Effector memory CD8-positive, alpha-beta T cell (primary cell): ENCODE measurements at regions not wholly inside any gene's neighbourhood (a gene's known extent, or its start where the extent isn't known, plus 50 kb on each side); places are given as distances from the start of the nearest gene placed in this dataset.

Experiments used
- ATAC-seq: fragments of 150-1000 bp; cut with Tn5 transposase; replicated peaks from 2 replicates; pipeline ENCODE4 v1.10.0; 2021; ENCODE audit warnings: mild to moderate bottlenecking, moderate library complexity
- DNase-seq, 3 experiments: peaks; one replicate each; pipeline ENCODE4 v3.0.0; 2021
- H3K27ac Mint-ChIP-seq, 2 donors: one replicate each; pipeline ENCODE4 v1.8.0; 2022; ENCODE audit warnings: mild to moderate bottlenecking in 2 of 2, mixed read lengths in 2 of 2, moderate library complexity in 2 of 2
- H3K27me3 Mint-ChIP-seq, 2 donors: one replicate each; pipeline ENCODE4 v1.8.0; 2022; ENCODE audit warnings: mixed read lengths in 2 of 2
- H3K36me3 Mint-ChIP-seq: one replicate; pipeline ENCODE4 v1.8.0; 2022; ENCODE audit warnings: mild to moderate bottlenecking, moderate library complexity, mixed read lengths; ENCODE audit not compliant: insufficient read depth
- H3K4me1 Mint-ChIP-seq, 2 donors: one replicate each; pipeline ENCODE4 v1.8.0; 2022; ENCODE audit warnings: low read depth in 2 of 2, mixed read lengths in 2 of 2
- H3K4me3 Mint-ChIP-seq, 2 donors: one replicate each; pipeline ENCODE4 v1.8.0; 2022; ENCODE audit warnings: mild to moderate bottlenecking in 2 of 2, mixed read lengths in 2 of 2, moderate library complexity in 2 of 2
- H3K9me3 Mint-ChIP-seq, 2 donors: one replicate each; pipeline ENCODE4 v1.8.0; 2022; ENCODE audit warnings: mixed read lengths in 2 of 2

GRCh38 chr15:94722024-94722636 lies 490.8 kb downstream of the MCTP2 start:
- Mint-ChIP-seq H3K27ac (no peak overlapping the region), H3K9me3 (no peaks in the 10 kb centered on the region), H3K4me1 (no peaks in the 10 kb centered on the region), H3K36me3 (no peaks in the 10 kb centered on the region), H3K27me3 (peaks cover 16% of the 10 kb centered on the region in 2 donors), H3K4me3 (no peak overlapping the region)
- DNase-seq (no peak), ATAC-seq (no peak)

GRCh38 chr15:94723801-94724200 lies 492.4 kb downstream of the MCTP2 start:
- DNase-seq: no peak
- no peaks in the 10 kb centered on the region for H3K36me3 Mint-ChIP-seq
- H3K4me3 Mint-ChIP-seq: no peak overlapping the region
- peaks cover 16% of the 10 kb centered on the region in 2 donors for H3K27me3 Mint-ChIP-seq
- H3K9me3 Mint-ChIP-seq: no peaks in the 10 kb centered on the region
- ATAC-seq: no peak
- peaks cover 0 to 2% of the 10 kb centered on the region in 2 donors for H3K4me1 Mint-ChIP-seq
- H3K27ac Mint-ChIP-seq: no peak overlapping the region

- DNase-seq (no peak), ATAC-seq (no peak)
- Mint-ChIP-seq H3K4me1 (peaks cover 0 to 2% of the 10 kb centered on the region in 2 donors), H3K36me3 (no peaks in the 10 kb centered on the region), H3K27ac (no peak overlapping the region), H3K9me3 (no peaks in the 10 kb centered on the region), H3K4me3 (no peak overlapping the region), H3K27me3 (peaks cover 2 to 9% of the 10 kb centered on the region in 2 donors)
Measured at GRCh38 chr15:94731286-94731685, 499.9 kb downstream of the MCTP2 start.

GRCh38 chr15:94734460-94734859 lies 503.1 kb downstream of the MCTP2 start:
- H3K27ac Mint-ChIP-seq: no peak overlapping the region
- no peaks in the 10 kb centered on the region for H3K36me3 Mint-ChIP-seq
- peaks cover 10 to 17% of the 10 kb centered on the region in 2 donors for H3K27me3 Mint-ChIP-seq
- no peak for DNase-seq
- no peak overlapping the region for H3K4me3 Mint-ChIP-seq
- ATAC-seq: no peak
- no peaks in the 10 kb centered on the region for H3K9me3 Mint-ChIP-seq
- H3K4me1 Mint-ChIP-seq: no peaks in the 10 kb centered on the region

GRCh38 chr15:94736236-94736635 lies 504.9 kb downstream of the MCTP2 start:
- ATAC-seq (no peak), DNase-seq (no peak)
- Mint-ChIP-seq H3K9me3 (no peaks in the 10 kb centered on the region), H3K4me3 (no peak overlapping the region), H3K36me3 (no peaks in the 10 kb centered on the region), H3K4me1 (no peaks in the 10 kb centered on the region), H3K27me3 (peaks cover 10 to 16% of the 10 kb centered on the region in 2 donors), H3K27ac (no peak overlapping the region)

GRCh38 chr15:94739639-94740038 lies 508.3 kb downstream of the MCTP2 start:
- Mint-ChIP-seq H3K36me3 (no peaks in the 10 kb centered on the region), H3K4me3 (no peak overlapping the region), H3K9me3 (peaks cover 0 to 3% of the 10 kb centered on the region in 2 donors), H3K27me3 (peaks cover 27 to 29% of the 10 kb centered on the region in 2 donors), H3K27ac (no peak overlapping the region), H3K4me1 (no peaks in the 10 kb centered on the region)
- DNase-seq (no peak), ATAC-seq (no peak)

GRCh38 chr15:94740469-94740868 lies 509.1 kb downstream of the MCTP2 start:
- DNase-seq (no peak), ATAC-seq (no peak)
- H3K4me1 Mint-ChIP-seq: no peaks in the 10 kb centered on the region
- no peak overlapping the region for H3K4me3 Mint-ChIP-seq
- peaks cover 27 to 33% of the 10 kb centered on the region in 2 donors for H3K27me3 Mint-ChIP-seq
- H3K27ac Mint-ChIP-seq: no peak overlapping the region
- H3K9me3 Mint-ChIP-seq: peaks cover 0 to 3% of the 10 kb centered on the region in 2 donors
- H3K36me3 Mint-ChIP-seq: no peaks in the 10 kb centered on the region

- DNase-seq (no peak), ATAC-seq (no peak)
- Mint-ChIP-seq H3K27ac (no peak overlapping the region), H3K4me1 (no peaks in the 10 kb centered on the region), H3K9me3 (peaks cover 0 to 3% of the 10 kb centered on the region in 2 donors), H3K4me3 (no peak overlapping the region), H3K36me3 (no peaks in the 10 kb centered on the region), H3K27me3 (peaks cover 19 to 37% of the 10 kb centered on the region in 2 donors)
Measured at GRCh38 chr15:94743668-94744067, 512.3 kb downstream of the MCTP2 start.

- H3K36me3 Mint-ChIP-seq: no peaks in the 10 kb centered on the region
- DNase-seq: no peak
- H3K27ac Mint-ChIP-seq: no peak overlapping the region
- peaks cover 14 to 31% of the 10 kb centered on the region in 2 donors for H3K27me3 Mint-ChIP-seq
- H3K9me3 Mint-ChIP-seq: peaks cover 0 to 3% of the 10 kb centered on the region in 2 donors
- ATAC-seq: no peak
- no peak overlapping the region for H3K4me3 Mint-ChIP-seq
- no peaks in the 10 kb centered on the region for H3K4me1 Mint-ChIP-seq
Measured at GRCh38 chr15:94744080-94744793, 512.9 kb downstream of the MCTP2 start.

GRCh38 chr15:94745371-94745770 lies 514.0 kb downstream of the MCTP2 start:
- ATAC-seq (no peak), DNase-seq (no peak)
- no peak overlapping the region for H3K27ac Mint-ChIP-seq
- peaks cover 0 to 3% of the 10 kb centered on the region in 2 donors for H3K9me3 Mint-ChIP-seq
- H3K4me1 Mint-ChIP-seq: no peaks in the 10 kb centered on the region
- no peak overlapping the region for H3K4me3 Mint-ChIP-seq
- H3K36me3 Mint-ChIP-seq: no peaks in the 10 kb centered on the region
- peaks cover 14 to 30% of the 10 kb centered on the region in 2 donors for H3K27me3 Mint-ChIP-seq

GRCh38 chr15:94747510-94747909 lies 516.1 kb downstream of the MCTP2 start:
- Mint-ChIP-seq H3K36me3 (no peaks in the 10 kb centered on the region), H3K9me3 (no peaks in the 10 kb centered on the region), H3K4me3 (no peak overlapping the region), H3K27ac (no peak overlapping the region), H3K27me3 (peaks cover 18 to 21% of the 10 kb centered on the region in 2 donors), H3K4me1 (no peaks in the 10 kb centered on the region)
- DNase-seq (no peak), ATAC-seq (no peak)

GRCh38 chr15:94749811-94750617 lies 518.7 kb downstream of the MCTP2 start:
- Mint-ChIP-seq H3K4me3 (no peak overlapping the region), H3K36me3 (no peaks in the 10 kb centered on the region), H3K9me3 (peaks cover 0 to 2% of the 10 kb centered on the region in 2 donors), H3K27me3 (peaks cover 11 to 29% of the 10 kb centered on the region in 2 donors), H3K27ac (no peak overlapping the region), H3K4me1 (no peaks in the 10 kb centered on the region)
- ATAC-seq: no peak
- DNase-seq: no peak

GRCh38 chr15:94760348-94760747 lies 529.0 kb downstream of the MCTP2 start:
- no peaks in the 10 kb centered on the region for H3K36me3 Mint-ChIP-seq
- no peak overlapping the region for H3K4me3 Mint-ChIP-seq
- H3K9me3 Mint-ChIP-seq: no peaks in the 10 kb centered on the region
- H3K27me3 Mint-ChIP-seq: no peaks in the 10 kb centered on the region
- no peaks in the 10 kb centered on the region for H3K4me1 Mint-ChIP-seq
- H3K27ac Mint-ChIP-seq: no peak overlapping the region
- DNase-seq (no peak), ATAC-seq (no peak)
